GM12801 (cell line): ENCODE measurements at regions not wholly inside any gene's neighbourhood (a gene's known extent, or its start where the extent isn't known, plus 50 kb on each side); places are given as distances from the start of the nearest gene placed in this dataset.

Experiments
- TF ChIP-seq, protein P1 (sequence below): IDR thresholded peaks from one replicate; pipeline ENCODE4 v1.5.1; 2011; ENCODE audit warnings: control low read depth; ENCODE audit not compliant: insufficient read length; ENCODE audit errors: extremely low read depth

DNA sequence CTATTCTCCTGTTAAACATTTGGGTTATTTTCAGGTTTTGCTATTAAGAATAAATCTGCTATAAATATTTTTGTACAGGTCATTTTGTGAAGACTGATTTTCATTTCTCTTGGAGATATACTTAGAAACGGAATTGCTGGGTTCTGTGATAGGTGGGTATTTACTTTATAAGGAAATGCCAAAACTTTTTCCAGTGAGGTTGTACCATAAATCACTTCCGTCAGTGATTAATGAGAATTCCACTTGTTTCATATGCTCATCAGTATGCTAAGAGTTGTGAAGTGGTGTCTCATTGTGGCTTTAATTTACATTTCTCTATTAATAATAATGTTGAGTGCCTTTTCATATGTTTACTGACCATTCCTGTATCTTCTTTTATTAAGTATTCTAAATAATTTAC, 84.0 kb upstream of the KLF14 start:
- TF ChIP-seq, protein P1, sequence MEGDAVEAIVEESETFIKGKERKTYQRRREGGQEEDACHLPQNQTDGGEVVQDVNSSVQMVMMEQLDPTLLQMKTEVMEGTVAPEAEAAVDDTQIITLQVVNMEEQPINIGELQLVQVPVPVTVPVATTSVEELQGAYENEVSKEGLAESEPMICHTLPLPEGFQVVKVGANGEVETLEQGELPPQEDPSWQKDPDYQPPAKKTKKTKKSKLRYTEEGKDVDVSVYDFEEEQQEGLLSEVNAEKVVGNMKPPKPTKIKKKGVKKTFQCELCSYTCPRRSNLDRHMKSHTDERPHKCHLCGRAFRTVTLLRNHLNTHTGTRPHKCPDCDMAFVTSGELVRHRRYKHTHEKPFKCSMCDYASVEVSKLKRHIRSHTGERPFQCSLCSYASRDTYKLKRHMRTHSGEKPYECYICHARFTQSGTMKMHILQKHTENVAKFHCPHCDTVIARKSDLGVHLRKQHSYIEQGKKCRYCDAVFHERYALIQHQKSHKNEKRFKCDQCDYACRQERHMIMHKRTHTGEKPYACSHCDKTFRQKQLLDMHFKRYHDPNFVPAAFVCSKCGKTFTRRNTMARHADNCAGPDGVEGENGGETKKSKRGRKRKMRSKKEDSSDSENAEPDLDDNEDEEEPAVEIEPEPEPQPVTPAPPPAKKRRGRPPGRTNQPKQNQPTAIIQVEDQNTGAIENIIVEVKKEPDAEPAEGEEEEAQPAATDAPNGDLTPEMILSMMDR = no peak

DNA sequence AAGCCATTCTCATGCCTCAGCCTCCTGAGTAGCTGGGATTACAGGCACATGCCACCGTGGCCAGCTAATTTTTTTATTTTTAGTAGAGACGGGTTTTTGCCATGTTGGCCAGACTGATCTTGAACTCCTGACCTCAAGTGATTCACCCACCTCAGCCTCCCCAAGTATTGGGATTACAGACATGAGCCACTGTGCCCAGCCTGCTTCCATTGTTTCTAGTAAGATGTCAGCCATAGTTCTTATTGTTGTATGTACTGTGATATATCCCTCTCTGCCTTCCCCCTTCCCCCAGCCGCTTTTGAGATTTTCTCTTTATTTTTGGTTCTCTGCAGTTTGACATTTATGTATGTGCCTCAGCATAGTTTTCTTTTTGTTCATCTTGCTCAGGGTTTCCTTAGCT, 87.9 kb upstream of the KLF14 start:
- TF ChIP-seq, protein P1 = no peak

DNA sequence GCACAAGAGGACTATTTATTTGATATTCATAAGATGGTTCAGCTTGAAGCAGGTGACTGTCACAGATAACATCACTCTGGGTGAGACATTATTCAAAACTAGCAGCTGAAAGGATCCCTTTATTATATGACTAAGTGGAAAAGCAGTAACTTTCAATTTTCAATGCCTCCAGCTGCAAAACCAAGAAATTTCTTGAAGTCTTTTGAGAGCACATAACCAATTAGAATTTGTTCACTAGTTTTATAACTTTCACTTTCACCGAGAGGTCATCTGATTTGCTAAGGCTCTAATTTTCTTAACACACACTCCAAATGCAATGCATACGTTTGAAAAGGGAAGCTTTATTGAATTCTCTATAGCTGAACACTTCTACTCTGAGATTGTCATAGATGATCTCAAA, 88.6 kb upstream of the KLF14 start:
- TF ChIP-seq, protein P1 = no peak

DNA sequence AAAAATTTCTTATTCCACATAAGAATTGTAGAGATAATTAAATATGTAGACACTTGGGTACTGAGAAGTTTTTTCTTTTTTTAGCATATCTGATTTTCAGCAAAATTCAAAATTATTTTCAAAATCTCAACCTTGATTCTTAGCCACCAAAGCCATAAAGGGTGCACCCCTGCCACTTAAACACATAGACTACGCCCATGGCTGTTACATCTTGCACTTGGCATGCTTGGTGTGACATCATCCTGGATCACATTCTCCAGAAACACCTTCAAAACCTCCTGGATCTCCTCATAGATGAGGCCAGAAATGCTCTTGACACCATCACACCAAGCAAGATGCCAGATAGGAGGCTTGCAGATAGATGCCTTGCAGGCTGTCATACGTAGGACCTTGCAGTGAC, 89.1 kb upstream of the KLF14 start:
- TF ChIP-seq, protein P1 = no peak

DNA sequence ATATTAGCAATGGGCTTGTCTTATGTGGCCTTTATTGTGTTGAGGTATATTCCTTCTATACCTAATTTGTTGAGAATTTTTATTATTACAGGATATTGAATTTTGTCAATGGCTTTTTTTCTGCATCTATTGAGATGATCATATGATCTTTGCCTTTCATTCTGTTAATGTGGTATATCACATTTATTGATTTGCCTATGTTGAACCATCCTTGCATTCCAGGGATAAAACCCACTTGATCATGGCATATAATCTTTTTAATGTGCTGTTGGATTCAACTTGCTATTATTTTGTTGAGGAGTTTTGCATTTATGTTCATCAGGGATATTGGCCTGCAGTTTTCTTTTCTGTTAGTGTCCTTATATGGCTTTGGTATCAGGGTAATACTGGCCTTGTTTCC, 91.8 kb upstream of the KLF14 start:
- TF ChIP-seq, protein P1 = no peak

DNA sequence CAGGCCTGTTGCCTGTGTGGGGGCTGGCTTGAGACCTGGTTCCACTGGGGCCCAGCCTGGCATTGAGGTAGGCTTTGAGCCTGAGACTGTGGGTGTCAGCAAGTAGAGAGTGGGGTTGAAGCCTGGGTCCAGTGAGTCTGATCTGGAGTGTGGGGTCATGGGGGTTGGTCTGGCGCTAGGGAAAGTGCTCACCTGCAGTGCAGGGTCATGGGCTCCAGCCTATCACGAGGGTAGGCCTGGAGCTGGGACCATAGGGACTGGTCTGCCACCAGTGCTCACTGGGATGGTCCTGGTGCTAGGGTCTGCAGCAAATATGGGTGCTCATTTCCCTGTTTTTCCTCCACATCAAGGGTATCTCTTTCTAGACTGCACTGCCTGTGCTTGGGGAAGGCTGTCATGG, 95.4 kb upstream of the KLF14 start:
- TF ChIP-seq, protein P1 = no peak

DNA sequence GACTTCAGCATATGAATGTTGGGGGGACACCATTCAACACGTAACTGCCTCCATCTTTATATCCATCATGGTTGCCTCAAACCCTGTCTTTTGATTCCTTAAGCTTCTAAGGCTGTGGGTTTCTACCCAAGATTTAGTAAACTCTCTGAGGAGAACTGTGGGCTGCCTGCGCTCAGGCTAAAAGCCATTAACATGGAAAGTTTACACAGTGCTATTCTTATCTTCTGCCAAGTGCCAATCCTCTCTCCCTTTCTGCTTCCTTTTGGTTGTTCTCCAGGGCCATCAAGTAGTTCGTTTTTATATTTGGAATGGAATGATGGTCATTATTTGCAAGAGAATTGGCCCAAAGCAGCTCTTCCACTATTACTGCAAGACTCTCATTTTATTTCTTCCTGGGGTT, 97.3 kb upstream of the KLF14 start:
- TF ChIP-seq, protein P1 = no peak
